SH-SY5Y (cell line): ENCODE measurements at regions not wholly inside any gene's neighbourhood (a gene's known extent, or its start where the extent isn't known, plus 50 kb on each side); places are given as distances from the start of the nearest gene placed in this dataset.

ENCODE experiments used
- GATA2 ChIP-seq: IDR thresholded peaks from 2 replicates; pipeline ENCODE4 v1.6.1; 2011; ENCODE audit warnings: mild to moderate bottlenecking, low read depth, low read length
- GATA3 ChIP-seq: IDR thresholded peaks from 2 replicates; pipeline ENCODE4 v1.6.1; 2011; ENCODE audit warnings: low read depth, mild to moderate bottlenecking, low read length, moderate library complexity

DNA sequence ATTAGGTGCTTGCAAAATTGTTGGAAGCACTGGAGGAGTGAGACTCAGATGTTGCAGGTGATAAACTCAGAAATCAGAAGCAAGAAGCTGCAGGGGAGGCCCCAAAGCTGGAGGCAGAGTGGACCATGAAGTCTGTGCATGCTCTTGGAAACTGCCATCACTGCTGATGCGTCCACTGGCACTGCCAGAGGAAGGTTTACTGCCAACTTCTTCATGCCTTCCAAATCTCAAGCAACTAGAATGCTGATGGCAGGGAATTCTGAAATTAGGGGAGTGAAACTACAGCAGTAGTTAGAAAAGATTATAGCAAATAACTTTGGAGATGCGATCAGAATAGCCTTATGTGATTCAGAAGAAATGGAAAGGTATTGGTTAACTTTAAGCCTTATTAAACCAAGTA is 277.1 kb upstream of the SDK2 start:
- TF ChIP-seq GATA2 = no peak
- TF ChIP-seq GATA3 = no peak
